Neural cell (in vitro differentiated cells): ENCODE measurements at regions not wholly inside any gene's neighbourhood (a gene's known extent, or its start where the extent isn't known, plus 50 kb on each side); places are given as distances from the start of the nearest gene placed in this dataset.

Experiments
- H2AFZ ChIP-seq: fragments of 200-600, 300-800 bp; sonication (generic), shearing (Covaris generic); 2 replicates; pipeline ENCODE4 v1.6.0; 2014; ENCODE audit warnings: low read depth, mild to moderate bottlenecking, antibody characterized with exemption, low read length, moderate library complexity
- H3F3A ChIP-seq: fragments of 200-600 bp; shearing (Covaris generic); 2 replicates; pipeline ENCODE4 v1.6.1; 2016; ENCODE audit warnings: mild to moderate bottlenecking, moderate library complexity, mixed read lengths, antibody characterized with exemption, low read length; ENCODE audit not compliant: insufficient read depth, poor library complexity, severe bottlenecking
- H3K27ac ChIP-seq: fragments of 200-600, 300-800 bp; sonication (generic), shearing (Covaris generic); 2 replicates; pipeline ENCODE4 v1.5.1; 2014; ENCODE audit warnings: mild to moderate bottlenecking, low read length, moderate library complexity
- H3K27me3 ChIP-seq: fragments of 300-800, 200-600 bp; sonication (generic), shearing (Covaris generic); 2 replicates; pipeline ENCODE4 v1.6.0; 2014; ENCODE audit warnings: mild to moderate bottlenecking, low read depth, low read length, moderate library complexity; ENCODE audit not compliant: insufficient read depth
- H3K36me3 ChIP-seq: fragments of 300-800, 200-600 bp; sonication (generic), shearing (Covaris generic); 2 replicates; pipeline ENCODE4 v1.5.1; 2014; ENCODE audit warnings: mild to moderate bottlenecking, antibody characterized with exemption, low read length, moderate library complexity; ENCODE audit not compliant: insufficient read depth
- H3K4me2 ChIP-seq: fragments of 300-800, 200-600 bp; sonication (generic), shearing (Covaris generic); 2 replicates; pipeline ENCODE4 v1.6.0; 2014; ENCODE audit warnings: mild to moderate bottlenecking, low read length
- H3K4me3 ChIP-seq: fragments of 300-800, 200-600 bp; sonication (generic), shearing (Covaris generic); 2 replicates; pipeline ENCODE4 v1.5.1; 2014; ENCODE audit warnings: mild to moderate bottlenecking, low read length, moderate library complexity
- H3K79me2 ChIP-seq: fragments of 200-600 bp; shearing (Covaris generic); replicated peaks from 2 replicates; pipeline ENCODE4 v1.6.0; 2014; ENCODE audit warnings: mild to moderate bottlenecking, low read length, moderate library complexity; ENCODE audit not compliant: insufficient read depth
- H3K9ac ChIP-seq: fragments of 300-800, 200-600 bp; sonication (generic), shearing (Covaris generic); 2 replicates; pipeline ENCODE4 v1.6.1; 2016; ENCODE audit warnings: mild to moderate bottlenecking, low read length, mixed read lengths
- H3K9me2 ChIP-seq: fragments of 200-600 bp; shearing (Covaris generic); 2 replicates; pipeline ENCODE4 v1.6.1; 2016; ENCODE audit warnings: mild to moderate bottlenecking, low read length, mixed read lengths; ENCODE audit not compliant: insufficient read depth
- H3K9me3 ChIP-seq: fragments of 200-600, 300-800 bp; sonication (generic), shearing (Covaris generic); 2 replicates; pipeline ENCODE4 v1.6.1; 2016; ENCODE audit warnings: mild to moderate bottlenecking, mixed run types, low read length, moderate library complexity, mixed read lengths
- H4K20me1 ChIP-seq: fragments of 200-600 bp; shearing (Covaris generic); 2 replicates; pipeline ENCODE4 v1.6.1; 2016; ENCODE audit warnings: mild to moderate bottlenecking, mixed run types; ENCODE audit not compliant: insufficient read depth
- CTCF ChIP-seq: fragments of 450-650 bp; IDR thresholded peaks from 2 replicates; pipeline ENCODE4 v1.5.1; 2014; ENCODE audit warnings: antibody characterized with exemption, mild to moderate bottlenecking, moderate library complexity; ENCODE audit not compliant: poor library complexity, severe bottlenecking
- EP300 ChIP-seq: fragments of 450-650 bp; conservative IDR thresholded peaks from 2 replicates; pipeline ENCODE4 v1.6.1; 2014; ENCODE audit warnings: antibody characterized with exemption, mild to moderate bottlenecking, moderate library complexity; ENCODE audit not compliant: poor library complexity, severe bottlenecking
- EZH2 ChIP-seq: fragments of 200-600, 300-800 bp; shearing (Covaris generic), sonication (generic); IDR thresholded peaks from 2 replicates; pipeline ENCODE4 v1.6.1; 2014; ENCODE audit warnings: antibody characterized with exemption, low read length, borderline replicate concordance, mild to moderate bottlenecking; ENCODE audit not compliant: insufficient read depth, poor library complexity, severe bottlenecking
- MXI1 ChIP-seq: fragments of 450-650 bp; conservative IDR thresholded peaks from 2 replicates; pipeline ENCODE4 v1.6.1; 2014; ENCODE audit warnings: antibody characterized with exemption, mild to moderate bottlenecking; ENCODE audit not compliant: poor library complexity, severe bottlenecking
- POLR2AphosphoS5 ChIP-seq: IDR thresholded peaks from 2 replicates; pipeline ENCODE4 v1.6.1; 2012
- RAD21 ChIP-seq: fragments of 450-650 bp; conservative IDR thresholded peaks from 2 replicates; pipeline ENCODE4 v1.6.1; 2014; ENCODE audit warnings: antibody characterized with exemption, mild to moderate bottlenecking, moderate library complexity
- REST ChIP-seq: IDR thresholded peaks from 2 replicates; pipeline ENCODE4 v1.6.1; 2012; ENCODE audit warnings: borderline replicate concordance
- SMC3 ChIP-seq: fragments of 450-650 bp; conservative IDR thresholded peaks from 2 replicates; pipeline ENCODE4 v1.6.1; 2014; ENCODE audit warnings: antibody characterized with exemption, mild to moderate bottlenecking, moderate library complexity; ENCODE audit not compliant: poor library complexity
- TAF1 ChIP-seq: IDR thresholded peaks from 2 replicates; pipeline ENCODE4 v1.6.1; 2012; ENCODE audit warnings: low read depth

GRCh38 chr1:104294259-104294658 lies 544.6 kb downstream of the AMY1C start:
- Histone ChIP-seq H4K20me1 (no peaks in the 10 kb centered on the region), H3F3A (no peaks in the 10 kb centered on the region), H3K9me3 (no peaks in the 10 kb centered on the region), H3K9me2 (no peaks in the 10 kb centered on the region), H3K27ac (no peak overlapping the region), H3K36me3 (no peaks in the 10 kb centered on the region), H3K4me3 (no peak overlapping the region), H3K9ac (no peak overlapping the region), H3K27me3 (no peaks in the 10 kb centered on the region), H2AFZ (no peak overlapping the region), H3K79me2 (no peaks in the 10 kb centered on the region), H3K4me2 (no peak overlapping the region)
- no peak for TF ChIP-seq POLR2AphosphoS5
- no peak for TF ChIP-seq SMC3
- TF ChIP-seq EP300, result no peak
- no peak for TF ChIP-seq MXI1
- no peak for TF ChIP-seq TAF1
- no peak for TF ChIP-seq REST
- no peak for TF ChIP-seq CTCF
- TF ChIP-seq EZH2, result no peak
- TF ChIP-seq RAD21, result no peak

DNA sequence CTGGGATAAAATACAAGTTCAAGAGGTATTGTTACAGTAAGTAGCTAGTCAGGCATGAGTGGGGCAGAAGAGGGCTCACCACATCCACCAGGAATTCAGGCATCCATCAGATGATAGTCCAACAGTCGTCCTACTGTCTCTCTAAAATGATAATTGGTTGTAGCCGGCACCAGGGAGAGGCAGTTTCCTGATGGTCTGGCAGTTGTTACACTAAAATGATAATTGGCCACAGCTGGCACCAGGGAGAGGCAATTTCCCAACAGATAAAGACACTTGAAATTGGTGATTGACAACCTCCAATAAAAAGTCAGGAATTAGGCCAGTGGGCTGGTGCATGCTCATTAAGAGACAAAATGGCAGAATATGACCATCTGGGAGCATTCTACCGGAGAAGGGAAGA lies 545.8 kb downstream of the AMY1C start:
- Histone ChIP-seq H3K27me3 (no peaks in the 10 kb centered on the region), H3K36me3 (no peaks in the 10 kb centered on the region)

More for the DNA sequence above, 545.8 kb downstream of the AMY1C start:
- Histone ChIP-seq H2AFZ (no peak overlapping the region), H3K9me3 (no peaks in the 10 kb centered on the region), H3K4me3 (no peak overlapping the region), H3K27ac (no peak overlapping the region), H3K9me2 (no peaks in the 10 kb centered on the region), H3K9ac (no peak overlapping the region), H3F3A (no peaks in the 10 kb centered on the region), H3K4me2 (no peak overlapping the region), H4K20me1 (no peaks in the 10 kb centered on the region), H3K79me2 (no peaks in the 10 kb centered on the region)
- no peak for TF ChIP-seq SMC3
- TF ChIP-seq CTCF, result no peak
- TF ChIP-seq EZH2, result no peak
- TF ChIP-seq RAD21, result no peak
- TF ChIP-seq REST, result no peak
- TF ChIP-seq POLR2AphosphoS5, result no peak
- TF ChIP-seq MXI1, result no peak
- TF ChIP-seq TAF1, result no peak
- TF ChIP-seq EP300, result no peak
